ENCODE measurements at regions not wholly inside any gene's neighbourhood (a gene's known extent, or its start where the extent isn't known, plus 50 kb on each side); places are given as distances from the start of the nearest gene placed in this dataset.

GRCh38 chr11:104691129-104691528 is 207.1 kb downstream of the CASP12 start:
- H3K36me3 ChIP-seq (ENCODE audit: insufficient read depth, low read length): no peaks in the 10 kb centered on the region
- no peaks in the 10 kb centered on the region for H3K27me3 ChIP-seq (ENCODE audit: insufficient read depth, low read length, poor library complexity)
- H2AFZ ChIP-seq (ENCODE audit: low read depth, low read length): no peak overlapping the region
- no peak for TF ChIP-seq EZH2 (IDR thresholded peaks at IDR 0.05; ENCODE audit: borderline replicate concordance, low read depth, low read length, severe bottlenecking)
- TF ChIP-seq, protein P1, sequence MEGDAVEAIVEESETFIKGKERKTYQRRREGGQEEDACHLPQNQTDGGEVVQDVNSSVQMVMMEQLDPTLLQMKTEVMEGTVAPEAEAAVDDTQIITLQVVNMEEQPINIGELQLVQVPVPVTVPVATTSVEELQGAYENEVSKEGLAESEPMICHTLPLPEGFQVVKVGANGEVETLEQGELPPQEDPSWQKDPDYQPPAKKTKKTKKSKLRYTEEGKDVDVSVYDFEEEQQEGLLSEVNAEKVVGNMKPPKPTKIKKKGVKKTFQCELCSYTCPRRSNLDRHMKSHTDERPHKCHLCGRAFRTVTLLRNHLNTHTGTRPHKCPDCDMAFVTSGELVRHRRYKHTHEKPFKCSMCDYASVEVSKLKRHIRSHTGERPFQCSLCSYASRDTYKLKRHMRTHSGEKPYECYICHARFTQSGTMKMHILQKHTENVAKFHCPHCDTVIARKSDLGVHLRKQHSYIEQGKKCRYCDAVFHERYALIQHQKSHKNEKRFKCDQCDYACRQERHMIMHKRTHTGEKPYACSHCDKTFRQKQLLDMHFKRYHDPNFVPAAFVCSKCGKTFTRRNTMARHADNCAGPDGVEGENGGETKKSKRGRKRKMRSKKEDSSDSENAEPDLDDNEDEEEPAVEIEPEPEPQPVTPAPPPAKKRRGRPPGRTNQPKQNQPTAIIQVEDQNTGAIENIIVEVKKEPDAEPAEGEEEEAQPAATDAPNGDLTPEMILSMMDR (IDR thresholded peaks at IDR 0.05; ENCODE audit: borderline replicate concordance, extremely low read depth, low read length, poor library complexity, severe bottlenecking): no peak
- H3K4me1 ChIP-seq (ENCODE audit: insufficient read depth, low read length): peaks cover 7% of the 10 kb centered on the region
- H4K20me1 ChIP-seq (ENCODE audit: insufficient read depth, low read length): no peaks in the 10 kb centered on the region
- H3K79me2 ChIP-seq (ENCODE audit: insufficient read depth, low read length): no peaks in the 10 kb centered on the region
- no peak overlapping the region for H3K4me3 ChIP-seq (ENCODE audit: low read depth in 1 of 2, low read length in 2 of 2)
- DNase-seq (no peak), ATAC-seq (ENCODE audit: insufficient read depth, low read depth) (no peak)
- H3K27ac ChIP-seq (ENCODE audit: low read length): no peak overlapping the region
- H3K9ac ChIP-seq (ENCODE audit: low read depth, low read length): no peak overlapping the region
- H3K9me3 ChIP-seq (ENCODE audit: insufficient read depth, low read length, severe bottlenecking): no peaks in the 10 kb centered on the region
- no peak overlapping the region for H3K4me2 ChIP-seq (ENCODE audit: insufficient read depth, low read length)

DNA sequence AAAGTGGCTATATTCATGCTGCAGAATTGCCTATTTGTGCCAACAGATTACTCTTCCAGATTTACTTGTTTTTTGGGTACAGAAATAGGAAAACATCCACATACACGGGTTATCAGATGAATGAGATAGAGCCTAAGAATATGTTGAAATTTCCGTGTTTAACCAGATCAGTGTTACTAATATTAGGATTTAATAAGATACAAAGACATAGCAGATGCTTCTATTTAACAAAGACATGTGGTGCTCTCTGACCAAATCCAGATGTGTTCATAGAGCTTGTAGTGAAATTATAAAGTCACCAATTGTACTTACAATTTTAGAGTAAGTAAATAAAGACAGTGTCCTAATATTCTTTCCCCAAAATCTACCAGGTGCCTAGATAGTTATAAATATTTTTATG is 208.0 kb downstream of the CASP12 start:
- peaks cover 7% of the 10 kb centered on the region for H3K4me1 ChIP-seq (ENCODE audit: insufficient read depth, low read length)
- no peak overlapping the region for H3K4me3 ChIP-seq (ENCODE audit: low read depth in 1 of 2, low read length in 2 of 2)
- no peak overlapping the region for H2AFZ ChIP-seq (ENCODE audit: low read depth, low read length)
- DNase-seq (no peak), ATAC-seq (ENCODE audit: insufficient read depth, low read depth) (no peak)
- H3K27ac ChIP-seq (ENCODE audit: low read length): no peak overlapping the region
- TF ChIP-seq, protein P1 (IDR thresholded peaks at IDR 0.05; ENCODE audit: borderline replicate concordance, extremely low read depth, low read length, poor library complexity, severe bottlenecking): no peak
- TF ChIP-seq EZH2 (IDR thresholded peaks at IDR 0.05; ENCODE audit: borderline replicate concordance, low read depth, low read length, severe bottlenecking): no peak
- no peak overlapping the region for H3K9ac ChIP-seq (ENCODE audit: low read depth, low read length)
- no peaks in the 10 kb centered on the region for H3K79me2 ChIP-seq (ENCODE audit: insufficient read depth, low read length)
- peaks cover 2% of the 10 kb centered on the region for H3K9me3 ChIP-seq (ENCODE audit: insufficient read depth, low read length, severe bottlenecking)
- no peaks in the 10 kb centered on the region for H3K27me3 ChIP-seq (ENCODE audit: insufficient read depth, low read length, poor library complexity)
- H3K4me2 ChIP-seq (ENCODE audit: insufficient read depth, low read length): no peak overlapping the region
- H3K36me3 ChIP-seq (ENCODE audit: insufficient read depth, low read length): no peaks in the 10 kb centered on the region
- H4K20me1 ChIP-seq (ENCODE audit: insufficient read depth, low read length): no peaks in the 10 kb centered on the region

DNA sequence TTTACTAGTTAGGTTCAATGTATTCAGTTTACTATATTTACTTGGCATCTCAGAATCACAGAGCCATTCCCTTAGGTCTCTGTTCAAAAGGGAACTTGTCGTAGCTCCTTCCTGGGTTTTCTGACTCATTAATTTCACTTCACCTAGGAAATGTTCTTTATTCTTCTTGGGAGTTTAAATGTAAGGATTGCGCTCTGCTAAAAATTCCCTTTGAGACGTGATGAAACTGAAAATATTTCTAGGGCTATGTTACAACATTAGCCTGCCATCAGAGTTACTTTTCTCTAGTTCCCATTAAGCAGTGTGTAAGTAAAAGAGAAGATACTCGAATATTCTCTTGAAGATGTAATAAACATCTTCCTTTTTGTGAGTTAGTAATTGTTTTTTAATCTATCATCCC is 209.5 kb downstream of the CASP12 start:
- H3K27ac ChIP-seq (ENCODE audit: low read length): no peak overlapping the region
- no peak for TF ChIP-seq EZH2 (IDR thresholded peaks at IDR 0.05; ENCODE audit: borderline replicate concordance, low read depth, low read length, severe bottlenecking)
- TF ChIP-seq, protein P1 (IDR thresholded peaks at IDR 0.05; ENCODE audit: borderline replicate concordance, extremely low read depth, low read length, poor library complexity, severe bottlenecking): no peak
- no peak for DNase-seq

GRCh38 chr11:104682206-104682605 is 216.1 kb downstream of the CASP12 start:
- DNase-seq: no peak
- H3K4me2 ChIP-seq (ENCODE audit: insufficient read depth, low read length): no peak overlapping the region
- no peaks in the 10 kb centered on the region; the same call in 1 of the 2 replicates for H3K4me1 ChIP-seq (ENCODE audit: insufficient read depth, low read length)
- no peak overlapping the region for H3K4me3 ChIP-seq (ENCODE audit: low read depth in 1 of 2, low read length in 2 of 2)
- no peak for ATAC-seq (ENCODE audit: insufficient read depth, low read depth)
- no peak overlapping the region for H3K27ac ChIP-seq (ENCODE audit: low read length)
- peaks cover 2% of the 10 kb centered on the region for H3K9me3 ChIP-seq (ENCODE audit: insufficient read depth, low read length, severe bottlenecking)
- no peaks in the 10 kb centered on the region for H4K20me1 ChIP-seq (ENCODE audit: insufficient read depth, low read length)
- no peak overlapping the region for H3K9ac ChIP-seq (ENCODE audit: low read depth, low read length)
- no peaks in the 10 kb centered on the region for H3K36me3 ChIP-seq (ENCODE audit: insufficient read depth, low read length)
- TF ChIP-seq, protein P1 (IDR thresholded peaks at IDR 0.05; ENCODE audit: borderline replicate concordance, extremely low read depth, low read length, poor library complexity, severe bottlenecking): no peak
- no peak for TF ChIP-seq EZH2 (IDR thresholded peaks at IDR 0.05; ENCODE audit: borderline replicate concordance, low read depth, low read length, severe bottlenecking)
- no peaks in the 10 kb centered on the region for H3K27me3 ChIP-seq (ENCODE audit: insufficient read depth, low read length, poor library complexity)
- no peaks in the 10 kb centered on the region for H3K79me2 ChIP-seq (ENCODE audit: insufficient read depth, low read length)
- H2AFZ ChIP-seq (ENCODE audit: low read depth, low read length): no peak overlapping the region

More for the DNA sequence above, 209.5 kb downstream of the CASP12 start:
- no peak overlapping the region for H3K4me3 ChIP-seq (ENCODE audit: low read depth in 1 of 2, low read length in 2 of 2)
- H3K27me3 ChIP-seq (ENCODE audit: insufficient read depth, low read length, poor library complexity): no peaks in the 10 kb centered on the region
- peaks cover 7% of the 10 kb centered on the region for H3K4me1 ChIP-seq (ENCODE audit: insufficient read depth, low read length)
- no peak overlapping the region for H3K4me2 ChIP-seq (ENCODE audit: insufficient read depth, low read length)
- no peaks in the 10 kb centered on the region for H3K79me2 ChIP-seq (ENCODE audit: insufficient read depth, low read length)
- H4K20me1 ChIP-seq (ENCODE audit: insufficient read depth, low read length): no peaks in the 10 kb centered on the region
- ATAC-seq (ENCODE audit: insufficient read depth, low read depth): no peak
- H3K9ac ChIP-seq (ENCODE audit: low read depth, low read length): no peak overlapping the region
- peaks cover 2% of the 10 kb centered on the region for H3K9me3 ChIP-seq (ENCODE audit: insufficient read depth, low read length, severe bottlenecking)
- H2AFZ ChIP-seq (ENCODE audit: low read depth, low read length): 0 out of 2 replicates have a peak overlapping the region, but pooled peaks have one; percentile 14
- no peaks in the 10 kb centered on the region for H3K36me3 ChIP-seq (ENCODE audit: insufficient read depth, low read length)

Data from DND-41 (cell line).